Uterus (tissue), 3 donors: ENCODE measurements at regions not wholly inside any gene's neighbourhood (a gene's known extent, or its start where the extent isn't known, plus 50 kb on each side); places are given as distances from the start of the nearest gene placed in this dataset.

Experiments
- DNase-seq, 2 donors: peaks; one replicate each; pipeline ENCODE4 v3.0.0-alpha.2; 2019 to 2020
- H3K27ac ChIP-seq, 2 donors: fragments of 200-600 bp; sonication (generic); 1 replicate in 1 of 2; 2 replicates in 1 of 2; pipeline ENCODE4 v1.5.1; 2016 to 2018
- H3K27me3 ChIP-seq, 2 donors: fragments of 200-600 bp; sonication (generic); one replicate each; pipeline ENCODE4 v1.5.1; 2018 to 2019; ENCODE audit warnings: control low read depth in 1 of 2
- H3K36me3 ChIP-seq, 2 donors: fragments of 200-600 bp; sonication (generic); one replicate each; pipeline ENCODE4 v1.5.1; 2019; ENCODE audit warnings: control low read depth in 1 of 2
- H3K4me1 ChIP-seq, 2 donors: fragments of 200-600 bp; sonication (generic); one replicate each; pipeline ENCODE4 v1.5.1; 2018 to 2019; ENCODE audit warnings: control low read depth in 1 of 2
- H3K4me3 ChIP-seq, 2 donors: fragments of 200-600 bp; sonication (generic); 1 replicate in 1 of 2; 2 replicates in 1 of 2; pipeline ENCODE4 v1.5.1; 2018 to 2019; ENCODE audit warnings: mild to moderate bottlenecking in 1 of 2
- H3K9me3 ChIP-seq, 2 donors: fragments of 200-600 bp; sonication (generic); one replicate each; pipeline ENCODE4 v1.5.1; 2019; ENCODE audit warnings: control low read depth in 1 of 2
- POLR2A ChIP-seq, 2 donors: fragments of 450-650 bp; IDR thresholded peaks; one replicate each; pipeline ENCODE4 v1.6.1; 2016; ENCODE audit warnings: antibody characterized with exemption in 2 of 2, mild to moderate bottlenecking in 1 of 2, moderate library complexity in 1 of 2
- intact Hi-C: fragments of 100-400 bp; cut with DNase I; formaldehyde crosslinking; loops from one replicate; pipeline ENCODE4 v1.15.1; 2023; ENCODE audit warnings: low total_unique reads
- TF ChIP-seq, protein P1 (sequence below), 4 experiments: fragments of 200-600 bp in 2 of 4; fragments of 450-650 bp in 2 of 4; sonication (generic) in 2 of 4; IDR thresholded peaks; one replicate each; pipeline ENCODE4 v1.5.1; 2016 to 2019; ENCODE audit warnings: antibody characterized with exemption in 4 of 4, mild to moderate bottlenecking in 2 of 4, moderate library complexity in 1 of 4
- donor health status: DM: yes; HTN: yes; CAD: no.

DNA sequence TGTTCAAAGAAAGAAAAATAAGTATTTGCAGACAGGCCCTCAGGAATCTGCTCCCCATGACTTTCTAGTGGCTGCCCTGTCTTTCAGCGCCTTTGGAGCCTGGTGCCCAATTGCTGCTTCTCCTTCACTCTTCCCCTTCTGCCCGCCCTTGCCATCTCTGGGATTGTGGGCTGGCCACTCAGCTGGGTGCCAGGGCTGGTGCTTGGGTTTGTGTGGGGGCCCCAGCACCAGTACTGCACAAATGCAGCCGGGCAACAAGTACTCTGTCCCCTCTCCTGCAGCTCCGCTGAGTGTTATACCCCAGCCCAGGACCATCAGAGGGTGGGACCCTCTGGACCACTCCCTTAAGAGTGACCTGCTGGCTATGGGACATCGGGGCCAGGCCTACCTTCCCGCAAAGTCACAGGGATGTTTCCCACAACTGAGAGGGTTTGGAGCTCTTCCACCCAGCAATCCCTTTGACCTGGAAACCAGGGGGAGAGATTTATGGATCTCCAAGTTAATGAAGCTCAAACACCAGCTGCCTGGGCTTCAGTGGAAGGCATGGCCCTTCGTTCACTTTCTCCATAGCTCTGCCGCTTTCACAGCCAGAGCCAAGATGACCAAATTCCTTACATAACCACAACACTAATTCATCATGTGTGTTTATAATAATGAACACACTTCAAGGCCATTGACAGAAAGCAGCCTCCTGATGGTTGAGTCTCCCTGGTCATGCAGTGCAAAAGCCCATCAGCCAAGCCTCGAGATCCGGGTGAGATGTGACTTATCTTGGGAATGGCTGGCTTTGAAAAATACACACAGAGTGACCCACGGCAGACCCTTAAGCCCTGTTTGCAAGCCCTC, 313.9 kb upstream of the ZNF32 start:
- no peak for DNase-seq
- Histone ChIP-seq H3K27ac (peak overlapping the region in 1 of 2 donors; percentile 30), H3K9me3 (no peaks in the 10 kb centered on the region), H3K4me1 (no peaks in the 10 kb centered on the region), H3K27me3 (no peaks in the 10 kb centered on the region), H3K4me3 (no peak overlapping the region), H3K36me3 (no peaks in the 10 kb centered on the region)
- no peak for TF ChIP-seq POLR2A (IDR thresholded peaks at IDR 0.05)
- TF ChIP-seq, protein P1, sequence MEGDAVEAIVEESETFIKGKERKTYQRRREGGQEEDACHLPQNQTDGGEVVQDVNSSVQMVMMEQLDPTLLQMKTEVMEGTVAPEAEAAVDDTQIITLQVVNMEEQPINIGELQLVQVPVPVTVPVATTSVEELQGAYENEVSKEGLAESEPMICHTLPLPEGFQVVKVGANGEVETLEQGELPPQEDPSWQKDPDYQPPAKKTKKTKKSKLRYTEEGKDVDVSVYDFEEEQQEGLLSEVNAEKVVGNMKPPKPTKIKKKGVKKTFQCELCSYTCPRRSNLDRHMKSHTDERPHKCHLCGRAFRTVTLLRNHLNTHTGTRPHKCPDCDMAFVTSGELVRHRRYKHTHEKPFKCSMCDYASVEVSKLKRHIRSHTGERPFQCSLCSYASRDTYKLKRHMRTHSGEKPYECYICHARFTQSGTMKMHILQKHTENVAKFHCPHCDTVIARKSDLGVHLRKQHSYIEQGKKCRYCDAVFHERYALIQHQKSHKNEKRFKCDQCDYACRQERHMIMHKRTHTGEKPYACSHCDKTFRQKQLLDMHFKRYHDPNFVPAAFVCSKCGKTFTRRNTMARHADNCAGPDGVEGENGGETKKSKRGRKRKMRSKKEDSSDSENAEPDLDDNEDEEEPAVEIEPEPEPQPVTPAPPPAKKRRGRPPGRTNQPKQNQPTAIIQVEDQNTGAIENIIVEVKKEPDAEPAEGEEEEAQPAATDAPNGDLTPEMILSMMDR (IDR thresholded peaks at IDR 0.05): no peak
- intact Hi-C loops: no loop called here

DNA sequence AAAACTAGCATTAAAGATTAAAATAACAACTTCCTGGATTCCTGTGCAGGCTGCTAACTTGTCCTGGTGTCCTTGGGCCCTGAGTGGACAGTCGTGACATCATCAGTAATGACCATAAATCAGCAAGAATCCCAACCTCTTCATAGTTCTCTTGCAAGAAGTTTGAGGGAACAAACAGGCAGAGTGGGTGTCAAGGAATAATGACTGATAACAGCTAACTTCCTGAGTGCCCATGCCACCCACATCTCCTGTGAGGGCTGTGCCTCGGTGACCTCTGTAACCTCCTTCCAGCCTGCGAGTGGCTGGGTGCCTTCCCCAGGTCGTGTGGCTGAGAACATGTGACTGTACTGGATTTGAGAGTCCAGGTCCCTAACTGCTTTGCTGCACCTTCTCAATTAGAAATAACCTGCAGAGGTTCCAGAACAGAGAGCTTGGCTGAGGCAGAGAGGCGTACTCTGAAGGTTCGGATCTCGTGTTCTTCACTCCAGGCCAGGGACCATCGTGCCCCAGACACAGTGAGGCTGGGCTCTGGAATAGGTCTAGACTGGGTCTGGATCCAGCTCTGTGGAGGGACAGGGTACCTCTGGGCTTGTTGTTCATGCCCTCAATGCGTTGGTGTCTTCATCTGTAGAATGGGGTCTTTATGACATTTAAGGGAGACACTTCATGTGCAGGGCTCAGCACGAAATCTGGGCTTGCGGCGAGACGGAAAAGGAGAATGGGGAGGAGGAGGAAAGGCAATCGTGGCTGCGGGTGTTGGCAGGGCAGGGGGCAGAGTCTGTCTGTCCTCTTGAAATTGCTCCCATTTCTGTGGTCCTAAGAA, 313.1 kb upstream of the ZNF32 start:
- no peaks in the 10 kb centered on the region for H3K36me3 ChIP-seq
- no peaks in the 10 kb centered on the region for H3K4me1 ChIP-seq
- no peak for DNase-seq
- H3K4me3 ChIP-seq: no peak overlapping the region
- intact Hi-C loops: no loop called here
- peak overlapping the region in 1 of 2 donors; percentile 30 for H3K27ac ChIP-seq
- no peak for TF ChIP-seq POLR2A (IDR thresholded peaks at IDR 0.05)
- TF ChIP-seq, protein P1 (IDR thresholded peaks at IDR 0.05): no peak
- H3K27me3 ChIP-seq: no peaks in the 10 kb centered on the region
- no peaks in the 10 kb centered on the region for H3K9me3 ChIP-seq

DNA sequence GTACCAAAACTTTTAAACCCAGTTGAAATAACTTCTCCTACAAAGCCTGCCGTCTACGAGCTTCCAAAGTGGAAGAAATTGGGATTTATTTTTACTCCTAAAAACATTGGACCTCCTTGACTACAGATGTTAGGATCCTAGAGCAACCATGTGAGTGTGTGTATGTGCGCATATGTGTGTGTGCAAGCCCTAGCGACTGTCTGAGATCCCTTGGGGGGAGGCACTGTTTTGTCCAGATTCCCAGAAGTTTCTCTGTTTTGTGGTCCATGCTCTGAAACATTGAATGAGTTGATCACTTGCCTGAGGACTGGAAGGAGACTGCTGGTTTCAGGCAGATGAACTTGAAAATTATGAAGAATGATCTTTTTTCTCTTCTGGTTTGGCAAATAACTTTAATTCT, 312.3 kb upstream of the ZNF32 start:
- H3K9me3 ChIP-seq: no peaks in the 10 kb centered on the region
- no peaks in the 10 kb centered on the region for H3K36me3 ChIP-seq
- no peak for DNase-seq
- no peak overlapping the region for H3K4me3 ChIP-seq
- H3K4me1 ChIP-seq: no peaks in the 10 kb centered on the region
- TF ChIP-seq POLR2A (IDR thresholded peaks at IDR 0.05): no peak
- TF ChIP-seq, protein P1 (IDR thresholded peaks at IDR 0.05): no peak
- H3K27ac ChIP-seq: peak overlapping the region in 1 of 2 donors; percentile 13
- no peaks in the 10 kb centered on the region for H3K27me3 ChIP-seq
- intact Hi-C loops: no loop called here

DNA sequence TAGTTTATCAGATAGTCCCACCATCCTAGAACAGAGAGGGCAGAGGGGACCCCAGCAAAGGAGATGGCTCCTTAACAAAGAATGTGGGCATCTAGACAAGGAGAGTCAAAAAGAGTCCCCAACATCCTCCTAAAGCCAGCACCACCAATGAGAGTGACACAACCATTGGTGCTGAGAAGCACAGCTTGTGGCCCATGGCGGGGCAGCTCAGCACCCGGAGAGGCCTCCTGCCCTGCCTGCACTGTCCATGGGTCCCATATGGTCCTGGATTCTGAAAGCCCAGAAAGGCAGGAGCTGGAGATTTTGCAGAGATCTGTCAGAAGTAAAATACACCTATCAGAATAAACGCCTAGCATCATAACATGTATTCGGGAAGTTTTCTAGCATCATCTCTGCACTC, 311.8 kb upstream of the ZNF32 start:
- Histone ChIP-seq H3K36me3 (no peaks in the 10 kb centered on the region), H3K4me1 (no peaks in the 10 kb centered on the region)
- DNase-seq: no peak

More for the DNA sequence above, 311.8 kb upstream of the ZNF32 start:
- Histone ChIP-seq H3K27ac (peak overlapping the region in 1 of 2 donors; percentile 13), H3K9me3 (no peaks in the 10 kb centered on the region), H3K4me3 (no peak overlapping the region), H3K27me3 (no peaks in the 10 kb centered on the region)
- TF ChIP-seq, protein P1 (IDR thresholded peaks at IDR 0.05): no peak
- no peak for TF ChIP-seq POLR2A (IDR thresholded peaks at IDR 0.05)
- intact Hi-C loops: no loop called here
